NCI-H2107 treated with DMSO at 0.1 percent for 48 hours (cell line): ENCODE measurements at regions not wholly inside any gene's neighbourhood (a gene's known extent, or its start where the extent isn't known, plus 50 kb on each side); places are given as distances from the start of the nearest gene placed in this dataset.

Experiments
- DNase-seq: peaks from one replicate; lab custom pipeline; 2025; ENCODE audit not compliant: unreplicated experiment; lab: John Stamatoyannopoulos, UW

DNA sequence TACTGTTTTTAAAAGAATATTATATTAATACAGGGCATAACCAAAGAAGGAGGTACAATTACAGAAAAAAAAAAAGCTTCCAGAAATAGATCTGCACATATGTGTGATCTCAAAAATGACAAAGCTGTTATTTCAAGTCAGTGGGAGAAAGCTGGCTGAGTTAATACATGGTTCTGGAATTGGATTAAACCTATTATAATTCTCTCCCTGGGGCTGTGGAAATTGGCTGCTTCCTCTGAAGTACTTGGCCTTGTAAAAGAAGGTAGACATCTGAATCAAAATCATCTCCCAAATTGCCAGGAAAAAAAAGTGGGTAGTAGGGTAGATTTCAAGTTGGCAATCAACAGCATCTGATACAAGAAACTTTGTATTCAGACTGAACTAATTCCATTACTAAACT, 723.9 kb upstream of the ALCAM start:
- no peak for DNase-seq

DNA sequence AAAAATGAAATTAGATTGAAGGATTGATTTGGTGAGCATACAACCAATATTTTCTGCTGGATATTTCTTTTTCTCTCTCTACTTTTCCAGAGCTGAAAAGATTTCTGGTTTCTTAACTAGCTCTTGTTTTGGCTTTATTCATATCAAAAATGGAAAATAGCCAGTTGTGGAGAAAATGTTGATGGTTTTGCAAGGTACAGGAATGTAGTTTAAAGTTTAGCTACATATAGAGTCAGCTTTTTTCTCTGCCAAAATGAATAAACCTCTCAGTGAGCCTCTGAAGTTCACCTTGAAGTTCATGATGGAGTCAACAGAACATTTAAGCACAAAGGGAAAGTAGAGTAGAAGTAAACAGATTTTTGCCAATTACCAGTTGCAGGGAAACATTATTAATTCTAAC, 720.5 kb upstream of the ALCAM start:
- DNase-seq, result no peak

DNA sequence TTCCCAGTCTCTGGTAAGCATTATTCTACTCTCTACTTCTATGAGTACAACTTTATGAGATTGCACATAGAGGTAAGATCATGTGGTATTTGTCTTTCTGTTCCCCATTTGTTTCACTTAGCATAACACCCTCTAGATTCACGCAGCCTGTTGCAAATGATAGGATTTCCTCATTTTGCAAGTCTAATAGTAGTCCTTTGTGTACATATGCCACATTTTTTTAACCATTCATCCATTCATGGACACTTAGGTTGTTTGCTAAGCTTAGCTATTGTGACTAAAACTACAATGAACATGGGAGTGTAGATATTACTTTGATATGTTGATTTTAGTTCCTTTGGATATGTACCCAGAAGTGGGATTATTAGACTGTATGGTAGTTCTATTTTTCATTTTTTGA, 717.9 kb upstream of the ALCAM start:
- DNase-seq, result no peak

- DNase-seq, result no peak
Measured at GRCh38 chr3:104669083-104669482, 697.6 kb upstream of the ALCAM start.

DNA sequence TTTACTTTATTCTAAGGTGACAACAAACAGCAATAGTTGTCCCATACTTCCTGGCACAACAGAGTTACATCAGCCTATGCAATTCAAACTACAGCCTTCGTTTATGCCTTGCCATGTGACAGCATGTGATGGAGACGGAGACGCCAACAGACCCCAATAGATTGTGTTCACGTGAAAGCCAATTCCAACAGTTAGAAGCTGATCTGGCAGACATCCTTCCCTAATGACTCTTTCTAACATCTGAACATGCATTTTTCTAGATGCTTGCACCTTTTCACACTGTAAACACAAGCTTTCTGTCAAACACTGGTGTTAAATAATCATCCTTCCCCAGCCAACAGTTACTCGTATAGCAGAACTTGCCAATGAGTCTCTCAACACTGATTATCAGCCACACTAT, 694.4 kb upstream of the ALCAM start:
- no peak for DNase-seq

DNA sequence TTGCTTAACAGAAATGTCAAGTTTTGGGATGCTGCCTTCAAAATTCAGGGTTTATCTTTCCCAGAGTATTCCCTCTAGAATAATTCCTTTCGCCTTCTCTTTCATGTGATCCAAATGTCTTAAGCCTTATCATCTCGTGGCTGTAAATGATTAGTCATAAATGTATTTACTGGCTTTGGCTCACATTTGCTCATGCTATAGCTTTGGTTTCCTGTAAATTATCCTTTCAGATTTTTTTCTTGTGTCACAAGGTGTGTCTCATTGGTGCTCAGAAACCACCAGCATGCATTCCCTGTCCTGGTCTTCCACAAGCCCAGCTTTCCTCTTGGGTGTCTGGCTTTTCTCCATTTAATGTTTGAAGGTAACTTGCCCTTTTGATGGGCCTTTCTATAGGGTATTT, 692.7 kb upstream of the ALCAM start:
- DNase-seq, result no peak

DNA sequence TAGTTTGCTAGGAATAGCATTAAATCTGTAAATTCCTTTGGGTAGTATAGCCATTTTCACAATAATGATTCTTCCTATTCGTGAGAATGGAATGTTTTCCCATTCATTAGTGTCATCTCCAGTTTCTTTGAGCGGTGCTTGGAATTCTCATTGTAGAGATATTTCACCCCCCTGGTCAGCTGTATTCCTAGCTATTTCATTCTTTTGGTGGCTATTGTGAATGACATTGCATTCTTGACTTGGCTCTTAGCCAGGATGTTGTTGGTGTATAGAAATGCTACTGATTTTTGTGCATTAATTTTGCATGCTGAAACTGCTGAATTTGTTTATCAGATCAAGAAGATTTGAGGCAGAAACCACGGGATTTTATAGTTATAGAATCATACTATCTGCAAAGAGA, 690.5 kb upstream of the ALCAM start:
- no peak for DNase-seq

DNA sequence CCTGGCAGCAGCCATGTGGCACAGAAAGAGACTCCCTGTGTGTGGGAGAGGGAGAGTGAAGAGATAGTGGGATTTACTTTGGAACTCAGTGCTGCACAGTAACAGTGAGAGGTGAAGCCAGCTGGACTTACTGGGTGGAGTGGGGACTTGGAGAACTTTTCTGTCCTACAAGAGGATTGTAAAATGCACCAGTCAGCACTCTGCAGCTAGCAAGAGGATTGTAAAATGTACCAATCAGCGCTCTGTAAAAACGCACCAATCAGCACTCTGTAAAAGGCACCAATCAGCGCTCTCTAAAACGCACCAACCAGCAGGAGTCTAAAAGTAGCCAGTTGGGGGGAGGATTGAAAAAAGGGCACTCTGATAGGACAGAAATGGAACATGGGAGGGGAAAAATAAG, 688.8 kb upstream of the ALCAM start:
- no peak for DNase-seq

DNA sequence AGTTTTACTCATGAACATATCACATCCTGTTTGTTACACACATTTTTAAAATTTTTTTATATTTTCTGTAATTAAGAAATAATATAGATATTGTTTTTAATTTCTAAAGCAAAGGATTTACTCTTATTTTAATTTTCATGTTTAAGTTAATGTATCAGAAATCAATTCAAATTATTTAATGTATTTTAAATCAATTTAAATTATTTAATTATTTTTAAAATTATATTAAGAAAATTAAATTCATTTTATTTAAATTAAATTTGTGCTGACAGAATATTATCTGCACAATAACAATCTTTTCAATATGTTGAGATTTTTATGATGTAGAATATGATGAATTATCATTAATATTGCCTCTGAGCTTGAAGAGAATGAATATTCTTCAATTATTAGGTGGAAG, 681.2 kb upstream of the ALCAM start:
- no peak for DNase-seq

- no peak for DNase-seq
Measured at GRCh38 chr3:104687362-104687761, 679.3 kb upstream of the ALCAM start.

- no peak for DNase-seq
Measured at GRCh38 chr3:104696470-104696869, 670.2 kb upstream of the ALCAM start.

- no peak for DNase-seq
Measured at GRCh38 chr3:104711406-104711805, 655.3 kb upstream of the ALCAM start.

- DNase-seq, result no peak
Measured at GRCh38 chr3:104715972-104716371, 650.7 kb upstream of the ALCAM start.

GRCh38 chr3:104717828-104718196, 648.9 kb upstream of the ALCAM start:
- no peak for DNase-seq

- DNase-seq, result no peak
Measured at GRCh38 chr3:104723000-104723399, 643.7 kb upstream of the ALCAM start.

DNA sequence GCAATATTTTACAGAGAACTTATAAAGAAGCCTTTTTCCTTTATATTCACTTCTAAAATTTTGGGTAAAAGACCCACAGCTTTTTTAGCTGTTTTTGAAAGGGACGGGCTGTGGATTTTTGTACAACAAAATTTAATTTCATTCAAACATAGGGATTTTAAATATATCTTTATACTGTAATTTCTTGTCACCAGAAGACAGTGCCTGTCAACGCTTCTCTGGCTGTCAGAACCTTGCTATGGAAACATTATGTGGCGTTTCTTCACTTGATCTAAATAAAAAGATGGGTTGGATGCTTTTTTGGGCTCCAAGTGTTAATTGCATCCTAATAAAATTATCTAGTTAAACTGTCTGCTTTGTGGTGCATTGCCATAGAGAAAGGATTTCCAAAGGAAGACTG, 635.6 kb upstream of the ALCAM start:
- DNase-seq, result no peak

DNA sequence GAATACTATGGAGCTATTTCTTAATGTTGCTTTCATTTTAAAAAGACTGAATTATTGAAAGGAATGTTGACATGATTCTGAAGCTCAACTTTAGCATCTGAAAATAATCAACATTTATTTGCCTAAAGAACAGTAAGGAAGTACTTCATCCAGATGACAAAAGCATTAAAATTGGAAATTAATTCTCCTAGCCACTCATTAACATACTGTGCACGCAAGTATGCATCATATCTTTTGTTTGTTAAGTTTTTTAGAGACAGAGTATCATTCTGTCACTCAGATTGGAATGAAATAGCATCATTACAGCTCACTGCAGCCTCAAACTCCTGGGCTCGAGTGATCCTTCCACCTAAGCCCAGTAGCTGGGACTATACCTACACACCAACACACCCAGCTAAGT, 632.1 kb upstream of the ALCAM start:
- no peak for DNase-seq

DNA sequence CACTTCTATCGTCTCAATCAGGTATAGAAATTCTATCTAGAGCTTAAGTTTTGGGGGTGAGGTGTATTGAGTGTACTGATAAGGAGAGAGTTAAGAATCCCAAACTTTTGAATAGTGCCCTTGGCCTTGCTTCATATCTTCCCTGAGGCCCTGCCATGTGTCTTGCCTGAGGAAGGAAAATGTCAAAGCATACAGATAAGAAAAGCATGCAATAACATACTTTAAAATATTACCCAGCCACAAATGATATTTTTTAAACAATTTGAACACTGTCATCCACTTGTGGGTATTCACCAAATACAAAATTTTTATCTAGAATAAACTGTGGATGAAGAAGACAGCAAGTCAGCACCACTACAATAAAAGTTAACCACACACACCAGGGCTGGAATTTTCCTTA, 631.0 kb upstream of the ALCAM start:
- no peak for DNase-seq

DNA sequence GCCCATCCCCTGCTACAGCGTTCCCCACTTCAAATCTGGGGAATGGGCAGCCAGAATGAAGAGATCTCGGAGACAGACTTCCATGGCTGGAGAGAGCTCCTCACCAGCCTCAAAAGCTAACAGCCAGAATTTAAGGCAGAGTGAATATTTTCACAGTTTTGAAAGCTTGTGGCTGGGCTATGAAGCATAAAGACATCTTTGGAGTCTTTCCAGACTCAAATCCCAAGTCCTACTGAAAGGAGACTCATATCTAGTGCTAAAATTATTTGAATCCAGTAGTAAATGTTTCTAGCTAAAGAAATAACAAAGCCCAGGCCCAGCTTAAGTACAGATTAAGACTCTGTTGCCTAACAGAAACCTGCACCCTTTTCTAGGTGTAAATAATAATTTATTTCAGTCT, 628.4 kb upstream of the ALCAM start:
- DNase-seq, result no peak

DNA sequence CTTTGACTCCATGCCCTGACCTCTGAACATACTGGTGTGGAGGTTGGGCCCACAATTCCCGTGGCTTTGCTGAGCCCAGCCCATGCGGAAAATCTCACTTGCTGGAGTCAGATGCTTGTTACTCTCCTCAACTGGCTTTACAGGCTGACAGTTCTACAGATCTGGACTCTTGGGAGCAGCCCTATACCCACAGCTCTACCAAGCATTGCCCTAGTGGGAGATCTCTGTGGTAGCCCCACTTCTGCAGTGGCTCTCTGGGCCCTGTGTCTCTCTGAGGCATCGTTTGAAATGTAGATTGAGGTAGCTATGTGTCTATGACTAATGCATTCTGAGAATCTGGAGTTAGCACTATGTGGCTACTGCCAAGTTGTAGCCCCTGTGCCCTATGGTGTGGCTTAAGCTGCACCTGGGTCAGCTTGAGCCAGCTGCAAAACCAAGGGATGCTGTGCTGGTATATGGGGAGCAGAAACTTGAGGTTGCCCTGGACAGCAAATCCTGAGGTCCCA, 625.8 kb upstream of the ALCAM start:
- no peak for DNase-seq

DNA sequence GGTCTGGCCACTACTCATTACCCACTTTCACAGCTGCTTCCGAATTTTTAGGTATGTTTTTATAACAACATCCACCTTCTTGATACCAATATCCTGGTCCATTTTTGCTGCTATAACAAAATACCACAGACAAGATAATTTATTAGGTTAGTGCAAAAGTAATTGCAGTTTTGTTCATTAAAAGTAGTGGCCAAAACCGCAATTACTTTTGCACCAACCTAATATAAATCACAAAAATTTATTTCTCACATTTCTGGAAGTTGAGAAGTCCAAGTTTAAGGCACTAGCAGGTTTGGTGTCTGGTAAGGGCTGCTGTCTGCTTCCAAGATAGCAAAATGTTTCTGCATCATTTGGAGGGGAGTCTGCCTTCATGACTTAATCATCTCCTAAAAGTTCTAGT, 624.7 kb upstream of the ALCAM start:
- no peak for DNase-seq

DNA sequence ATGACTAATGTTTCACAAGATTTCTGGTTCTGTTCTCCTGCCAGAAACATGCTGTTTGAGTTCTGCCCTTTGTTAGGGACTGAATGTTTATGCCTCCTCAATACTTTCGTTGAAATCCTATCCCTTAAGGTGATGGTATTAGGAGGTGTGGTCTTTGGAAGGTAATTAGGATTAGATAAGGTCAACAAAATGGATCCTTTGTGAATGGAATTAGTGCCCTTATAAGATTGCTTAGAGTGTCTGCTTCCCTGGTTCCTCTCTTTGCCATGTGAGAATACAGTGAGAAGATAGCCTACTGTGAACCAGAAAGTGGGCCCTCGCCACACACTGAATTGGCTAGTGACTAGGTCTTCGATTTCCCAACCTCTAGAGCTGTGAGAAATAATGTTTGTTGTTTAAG, 621.4 kb upstream of the ALCAM start:
- DNase-seq, result no peak

DNA sequence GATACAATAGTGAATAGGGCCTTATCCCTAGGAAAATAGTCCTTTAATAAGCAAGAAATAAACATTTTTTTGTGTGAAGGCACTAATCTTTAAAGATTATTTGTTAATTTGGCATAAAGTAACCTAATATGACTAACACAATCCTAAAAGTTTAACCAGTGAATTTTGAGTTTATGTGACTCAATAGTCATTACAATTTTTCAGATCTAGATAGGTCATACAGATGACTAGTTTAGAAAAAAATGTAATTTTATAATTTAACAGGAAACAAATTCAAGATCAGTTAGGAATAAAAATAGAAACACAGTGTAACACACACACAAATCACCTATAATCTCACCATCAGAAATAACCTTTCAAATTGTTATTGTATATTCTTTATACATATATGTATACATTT, 620.7 kb upstream of the ALCAM start:
- no peak for DNase-seq

- no peak for DNase-seq
Measured at GRCh38 chr3:104750581-104750980, 616.1 kb upstream of the ALCAM start.
